ENCODE measurements at regions not wholly inside any gene's neighbourhood (a gene's known extent, or its start where the extent isn't known, plus 50 kb on each side); places are given as distances from the start of the nearest gene placed in this dataset.

GRCh38 chr15:39435244-39435643, 145.6 kb upstream of the THBS1 start:
- H4K20me1 ChIP-seq (ENCODE audit: insufficient read depth): no peaks in the 10 kb centered on the region

GRCh38 chr15:39438260-39438659, 142.6 kb upstream of the THBS1 start:
- Histone ChIP-seq H3K4me3 (no peak overlapping the region), H4K20me1 (ENCODE audit: insufficient read depth) (no peaks in the 10 kb centered on the region), H3K27ac (no peak overlapping the region), H3K9me2 (ENCODE audit: insufficient read depth) (no peaks in the 10 kb centered on the region), H3F3A (ENCODE audit: insufficient read depth) (no peaks in the 10 kb centered on the region), H3K79me2 (ENCODE audit: insufficient read depth) (no peaks in the 10 kb centered on the region), H2AFZ (no peak overlapping the region), H3K4me2 (ENCODE audit: unreplicated experiment) (no peak overlapping the region), H3K36me3 (ENCODE audit: low read depth) (no peaks in the 10 kb centered on the region), H3K4me1 (ENCODE audit: insufficient read depth) (peaks cover 9% of the 10 kb centered on the region), H3K9ac (no peak overlapping the region), H3K9me3 (ENCODE audit: low read depth) (no peaks in the 10 kb centered on the region), H3K27me3 (replicated peaks; ENCODE audit: insufficient read depth) (no peaks in the 10 kb centered on the region)
- TF ChIP-seq EZH2phosphoT487 (IDR thresholded peaks at IDR 0.05; ENCODE audit: insufficient read depth, low read depth) (no peak), EZH2 (IDR thresholded peaks at IDR 0.05; ENCODE audit: insufficient read depth, poor library complexity, severe bottlenecking) (no peak)
- no peak for DNase-seq
- in situ Hi-C loops (cut with MboI): no loop called here
- 83 to 86% methylated on average over 5 of the region's 5 CpGs for WGBS, 2 experiments (ENCODE audit: low coverage in 1 of 2, low lambda C conversion rate in 2 of 2, missing lambda C conversion rate in 2 of 2)

More at GRCh38 chr15:39435244-39435643, 145.6 kb upstream of the THBS1 start:
- no peaks in the 10 kb centered on the region for H3K27me3 ChIP-seq (replicated peaks; ENCODE audit: insufficient read depth)
- H3F3A ChIP-seq (ENCODE audit: insufficient read depth): peaks cover 22% of the 10 kb centered on the region
- H3K4me2 ChIP-seq (ENCODE audit: unreplicated experiment): no peak overlapping the region
- no peak for DNase-seq
- no peak for TF ChIP-seq EZH2 (IDR thresholded peaks at IDR 0.05; ENCODE audit: insufficient read depth, poor library complexity, severe bottlenecking)
- no peak for TF ChIP-seq EZH2phosphoT487 (IDR thresholded peaks at IDR 0.05; ENCODE audit: insufficient read depth, low read depth)
- in situ Hi-C loops (cut with MboI): no loop called here
- no peaks in the 10 kb centered on the region for H3K79me2 ChIP-seq (ENCODE audit: insufficient read depth)
- H2AFZ ChIP-seq: no peak overlapping the region
- WGBS, 2 experiments (ENCODE audit: low coverage in 1 of 2, low lambda C conversion rate in 2 of 2, missing lambda C conversion rate in 2 of 2): 94 to 96% methylated on average over 2 of the region's 2 CpGs
- H3K36me3 ChIP-seq (ENCODE audit: low read depth): no peaks in the 10 kb centered on the region
- H3K9me2 ChIP-seq (ENCODE audit: insufficient read depth): no peaks in the 10 kb centered on the region
- H3K27ac ChIP-seq: no peak overlapping the region
- H3K4me3 ChIP-seq: no peak overlapping the region
- H3K4me1 ChIP-seq (ENCODE audit: insufficient read depth): peaks cover 23% of the 10 kb centered on the region
- H3K9me3 ChIP-seq (ENCODE audit: low read depth): no peaks in the 10 kb centered on the region
- H3K9ac ChIP-seq: no peak overlapping the region

GRCh38 chr15:39438799-39439592, 141.9 kb upstream of the THBS1 start:
- Histone ChIP-seq H3F3A (ENCODE audit: insufficient read depth) (no peaks in the 10 kb centered on the region), H3K9me2 (ENCODE audit: insufficient read depth) (no peaks in the 10 kb centered on the region), H3K27me3 (replicated peaks; ENCODE audit: insufficient read depth) (no peaks in the 10 kb centered on the region), H3K36me3 (ENCODE audit: low read depth) (no peaks in the 10 kb centered on the region), H3K9me3 (ENCODE audit: low read depth) (no peaks in the 10 kb centered on the region), H3K4me3 (no peak overlapping the region), H3K79me2 (ENCODE audit: insufficient read depth) (no peaks in the 10 kb centered on the region), H4K20me1 (ENCODE audit: insufficient read depth) (no peaks in the 10 kb centered on the region), H3K4me2 (ENCODE audit: unreplicated experiment) (no peak overlapping the region), H3K27ac (no peak overlapping the region), H3K9ac (no peak overlapping the region), H2AFZ (no peak overlapping the region), H3K4me1 (ENCODE audit: insufficient read depth) (peaks cover 9% of the 10 kb centered on the region)
- TF ChIP-seq EZH2 (IDR thresholded peaks at IDR 0.05; ENCODE audit: insufficient read depth, poor library complexity, severe bottlenecking) (no peak), EZH2phosphoT487 (IDR thresholded peaks at IDR 0.05; ENCODE audit: insufficient read depth, low read depth) (no peak)
- in situ Hi-C loops (cut with MboI): no loop called here
- no peak for DNase-seq
- WGBS, 2 experiments (ENCODE audit: low coverage in 1 of 2, low lambda C conversion rate in 2 of 2, missing lambda C conversion rate in 2 of 2): 93 to 97% methylated on average over 9 of the region's 9 CpGs

- Histone ChIP-seq H3K27me3 (replicated peaks; ENCODE audit: insufficient read depth) (no peaks in the 10 kb centered on the region), H2AFZ (no peak overlapping the region), H3K36me3 (ENCODE audit: low read depth) (no peaks in the 10 kb centered on the region), H3K9me2 (ENCODE audit: insufficient read depth) (no peaks in the 10 kb centered on the region), H3K9ac (no peak overlapping the region), H3K4me2 (ENCODE audit: unreplicated experiment) (no peak overlapping the region), H3K27ac (no peak overlapping the region), H3F3A (ENCODE audit: insufficient read depth) (no peaks in the 10 kb centered on the region), H3K4me1 (ENCODE audit: insufficient read depth) (peaks cover 9% of the 10 kb centered on the region), H4K20me1 (ENCODE audit: insufficient read depth) (no peaks in the 10 kb centered on the region), H3K79me2 (ENCODE audit: insufficient read depth) (no peaks in the 10 kb centered on the region), H3K9me3 (ENCODE audit: low read depth) (no peaks in the 10 kb centered on the region), H3K4me3 (no peak overlapping the region)
- TF ChIP-seq EZH2phosphoT487 (IDR thresholded peaks at IDR 0.05; ENCODE audit: insufficient read depth, low read depth) (no peak), EZH2 (IDR thresholded peaks at IDR 0.05; ENCODE audit: insufficient read depth, poor library complexity, severe bottlenecking) (no peak)
- in situ Hi-C loops (cut with MboI): no loop called here
- WGBS, 2 experiments (ENCODE audit: low coverage in 1 of 2, low lambda C conversion rate in 2 of 2, missing lambda C conversion rate in 2 of 2): 55 to 57% methylated on average over 2 of the region's 2 CpGs
- DNase-seq: peak; percentile 24
Measured at GRCh38 chr15:39442898-39443297, 138.0 kb upstream of the THBS1 start.
